NCI-H446 (cell line): ENCODE measurements at regions not wholly inside any gene's neighbourhood (a gene's known extent, or its start where the extent isn't known, plus 50 kb on each side); places are given as distances from the start of the nearest gene placed in this dataset.
"Not testable (repeated sequence)": the region's sequence is repeated elsewhere in the genome, so short reads cannot be mapped to it uniquely, and the experiment has no call there.

ENCODE experiments used
- DNase-seq, 2 experiments: peaks; one replicate each; lab custom pipeline; 2025; lab: John Stamatoyannopoulos, UW

GRCh38 chr2:208929894-208930427, 493.9 kb upstream of the MAP2 start:
- no peak for DNase-seq

- no peak for DNase-seq
Observed at GRCh38 chr2:208935531-208935930, 488.3 kb upstream of the MAP2 start.

GRCh38 chr2:208937521-208937920, 486.3 kb upstream of the MAP2 start:
- no peak for DNase-seq

GRCh38 chr2:208939852-208940251, 484.0 kb upstream of the MAP2 start:
- no peak for DNase-seq

- no peak for DNase-seq
Observed at GRCh38 chr2:208945719-208946256, 478.1 kb upstream of the MAP2 start.

GRCh38 chr2:208948073-208948472, 475.8 kb upstream of the MAP2 start:
- DNase-seq: no peak

GRCh38 chr2:208970070-208970469, 453.8 kb upstream of the MAP2 start:
- no peak for DNase-seq

- DNase-seq: no peak
Observed at GRCh38 chr2:208977582-208977981, 446.3 kb upstream of the MAP2 start.

- DNase-seq: no peak
Observed at GRCh38 chr2:208978946-208979345, 444.9 kb upstream of the MAP2 start.

GRCh38 chr2:208980321-208980720, 443.5 kb upstream of the MAP2 start:
- DNase-seq: no peak

GRCh38 chr2:208982831-208983230, 441.0 kb upstream of the MAP2 start:
- DNase-seq: no peak

- DNase-seq: no peak
Observed at GRCh38 chr2:208983486-208983885, 440.4 kb upstream of the MAP2 start.

GRCh38 chr2:208984376-208985090, 439.3 kb upstream of the MAP2 start:
- peak in 1 of 2 experiments; percentile 31 for DNase-seq

GRCh38 chr2:208985644-208986043, 438.2 kb upstream of the MAP2 start:
- no peak for DNase-seq

- DNase-seq: peak; percentile 10 to 63
Observed at GRCh38 chr2:208990716-208991115, 433.1 kb upstream of the MAP2 start.

GRCh38 chr2:208999911-209000310, 423.9 kb upstream of the MAP2 start:
- DNase-seq: peak; percentile 13 to 18

- DNase-seq: no peak
Observed at GRCh38 chr2:209002054-209002453, 421.8 kb upstream of the MAP2 start.

GRCh38 chr2:209005371-209005770, 418.5 kb upstream of the MAP2 start:
- DNase-seq: no peak

GRCh38 chr2:209008636-209009287, 415.1 kb upstream of the MAP2 start:
- DNase-seq: no peak

GRCh38 chr2:209018633-209019032, 405.2 kb upstream of the MAP2 start:
- DNase-seq: not testable (repeated sequence)

GRCh38 chr2:209029249-209029648, 394.6 kb upstream of the MAP2 start:
- DNase-seq: no peak

GRCh38 chr2:209044307-209044706, 379.5 kb upstream of the MAP2 start:
- DNase-seq: no peak

GRCh38 chr2:209046163-209046562, 377.7 kb upstream of the MAP2 start:
- no peak for DNase-seq
